Uterus (tissue), 3 donors: ENCODE measurements at regions not wholly inside any gene's neighbourhood (a gene's known extent, or its start where the extent isn't known, plus 50 kb on each side); places are given as distances from the start of the nearest gene placed in this dataset.

Experiments
- DNase-seq, 2 donors: peaks; one replicate each; pipeline ENCODE4 v3.0.0-alpha.2; 2019 to 2020
- H3K27ac ChIP-seq, 2 donors: fragments of 200-600 bp; sonication (generic); 1 replicate in 1 of 2; 2 replicates in 1 of 2; pipeline ENCODE4 v1.5.1; 2016 to 2018
- H3K27me3 ChIP-seq, 2 donors: fragments of 200-600 bp; sonication (generic); one replicate each; pipeline ENCODE4 v1.5.1; 2018 to 2019; ENCODE audit warnings: control low read depth in 1 of 2
- H3K36me3 ChIP-seq, 2 donors: fragments of 200-600 bp; sonication (generic); one replicate each; pipeline ENCODE4 v1.5.1; 2019; ENCODE audit warnings: control low read depth in 1 of 2
- H3K4me1 ChIP-seq, 2 donors: fragments of 200-600 bp; sonication (generic); one replicate each; pipeline ENCODE4 v1.5.1; 2018 to 2019; ENCODE audit warnings: control low read depth in 1 of 2
- H3K4me3 ChIP-seq, 2 donors: fragments of 200-600 bp; sonication (generic); 1 replicate in 1 of 2; 2 replicates in 1 of 2; pipeline ENCODE4 v1.5.1; 2018 to 2019; ENCODE audit warnings: mild to moderate bottlenecking in 1 of 2
- H3K9me3 ChIP-seq, 2 donors: fragments of 200-600 bp; sonication (generic); one replicate each; pipeline ENCODE4 v1.5.1; 2019; ENCODE audit warnings: control low read depth in 1 of 2
- CTCF ChIP-seq, 4 experiments: fragments of 200-600 bp in 2 of 4; fragments of 450-650 bp in 2 of 4; sonication (generic) in 2 of 4; IDR thresholded peaks; one replicate each; pipeline ENCODE4 v1.5.1; 2016 to 2019; ENCODE audit warnings: antibody characterized with exemption in 4 of 4, mild to moderate bottlenecking in 2 of 4, moderate library complexity in 1 of 4
- POLR2A ChIP-seq, 2 donors: fragments of 450-650 bp; IDR thresholded peaks; one replicate each; pipeline ENCODE4 v1.6.1; 2016; ENCODE audit warnings: antibody characterized with exemption in 2 of 2, mild to moderate bottlenecking in 1 of 2, moderate library complexity in 1 of 2
- intact Hi-C: fragments of 100-400 bp; cut with DNase I; formaldehyde crosslinking; loops from one replicate; pipeline ENCODE4 v1.15.1; 2023; ENCODE audit warnings: low total_unique reads
- donor health status: DM: yes; HTN: yes; CAD: no.

- Histone ChIP-seq H3K9me3 (no peaks in the 10 kb centered on the region), H3K4me1 (no peaks in the 10 kb centered on the region), H3K36me3 (no peaks in the 10 kb centered on the region), H3K27ac (no peak overlapping the region), H3K4me3 (no peak overlapping the region), H3K27me3 (no peaks in the 10 kb centered on the region)
- intact Hi-C loops: no loop called here
- no peak for TF ChIP-seq POLR2A (IDR thresholded peaks at IDR 0.05)
- no peak for TF ChIP-seq CTCF (IDR thresholded peaks at IDR 0.05)
- DNase-seq: no peak
These were observed 143.5 kb upstream of the ZMIZ1 start for GRCh38 chr10:78925275-78925674.

- DNase-seq: no peak
- no peak overlapping the region for H3K4me3 ChIP-seq
- H3K27ac ChIP-seq: no peak overlapping the region
- intact Hi-C loops: no loop called here
- no peaks in the 10 kb centered on the region for H3K36me3 ChIP-seq
- no peaks in the 10 kb centered on the region for H3K9me3 ChIP-seq
- H3K4me1 ChIP-seq: no peaks in the 10 kb centered on the region
- TF ChIP-seq POLR2A (IDR thresholded peaks at IDR 0.05): no peak
- TF ChIP-seq CTCF (IDR thresholded peaks at IDR 0.05): no peak
- no peaks in the 10 kb centered on the region for H3K27me3 ChIP-seq
These were observed 142.9 kb upstream of the ZMIZ1 start for GRCh38 chr10:78925800-78926319.

- intact Hi-C loops: no loop called here
- TF ChIP-seq CTCF (IDR thresholded peaks at IDR 0.05): no peak
- TF ChIP-seq POLR2A (IDR thresholded peaks at IDR 0.05): no peak
- Histone ChIP-seq H3K27me3 (no peaks in the 10 kb centered on the region), H3K36me3 (no peaks in the 10 kb centered on the region), H3K9me3 (no peaks in the 10 kb centered on the region), H3K4me1 (no peaks in the 10 kb centered on the region), H3K27ac (no peak overlapping the region), H3K4me3 (no peak overlapping the region)
- no peak for DNase-seq
These were observed 141.3 kb upstream of the ZMIZ1 start for GRCh38 chr10:78927257-78927995.

GRCh38 chr10:78928330-78928729 is 140.4 kb upstream of the ZMIZ1 start:
- Histone ChIP-seq H3K9me3 (no peaks in the 10 kb centered on the region), H3K4me1 (no peaks in the 10 kb centered on the region), H3K36me3 (no peaks in the 10 kb centered on the region), H3K27me3 (no peaks in the 10 kb centered on the region), H3K4me3 (no peak overlapping the region), H3K27ac (no peak overlapping the region)
- intact Hi-C loops: no loop called here
- TF ChIP-seq CTCF (IDR thresholded peaks at IDR 0.05) (no peak), POLR2A (IDR thresholded peaks at IDR 0.05) (no peak)
- DNase-seq: no peak

GRCh38 chr10:78929541-78929940 is 139.2 kb upstream of the ZMIZ1 start:
- H3K4me3 ChIP-seq: no peak overlapping the region
- H3K27me3 ChIP-seq: no peaks in the 10 kb centered on the region
- H3K4me1 ChIP-seq: no peaks in the 10 kb centered on the region
- no peaks in the 10 kb centered on the region for H3K36me3 ChIP-seq
- no peaks in the 10 kb centered on the region for H3K9me3 ChIP-seq
- DNase-seq: no peak
- intact Hi-C loops: no loop called here
- TF ChIP-seq CTCF (IDR thresholded peaks at IDR 0.05) (no peak), POLR2A (IDR thresholded peaks at IDR 0.05) (no peak)
- no peak overlapping the region for H3K27ac ChIP-seq
